ENCODE measurements at regions not wholly inside any gene's neighbourhood (a gene's known extent, or its start where the extent isn't known, plus 50 kb on each side); places are given as distances from the start of the nearest gene placed in this dataset.

DNA sequence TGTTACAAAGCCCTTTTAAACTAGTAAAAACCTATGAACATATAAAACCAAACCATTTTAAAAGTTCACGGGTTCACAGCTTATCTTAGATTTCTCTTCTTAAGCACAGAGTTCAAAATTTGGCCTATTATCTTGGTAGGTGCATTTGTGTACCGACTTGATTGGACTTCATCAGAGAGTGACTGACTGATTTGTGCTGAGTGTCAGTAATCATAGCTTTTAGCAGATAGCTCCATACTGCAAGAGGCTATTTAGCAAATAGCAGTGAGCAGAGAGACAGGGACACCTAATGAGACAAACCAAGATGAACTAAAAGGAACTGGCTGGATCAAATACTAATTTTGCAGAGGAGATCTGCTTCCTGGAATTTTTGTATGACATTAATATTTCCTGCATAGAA, 274.5 kb downstream of the PRR16 start:
- no peak overlapping the region for H3K27ac ChIP-seq
- DNase-seq (ENCODE audit: low spot score): no peak
- H3K4me3 ChIP-seq: no peak overlapping the region
- no peak for TF ChIP-seq CTCF (IDR thresholded peaks at IDR 0.05)

GRCh38 chr5:120740989-120741388, 276.9 kb downstream of the PRR16 start:
- Histone ChIP-seq H3K4me3 (no peak overlapping the region), H3K27ac (no peak overlapping the region)
- DNase-seq (ENCODE audit: low spot score): no peak
- TF ChIP-seq CTCF (IDR thresholded peaks at IDR 0.05): no peak

- no peak overlapping the region for H3K27ac ChIP-seq
- no peak for DNase-seq (ENCODE audit: low spot score)
- no peak overlapping the region for H3K4me3 ChIP-seq
- no peak for TF ChIP-seq CTCF (IDR thresholded peaks at IDR 0.05)
Observed at GRCh38 chr5:120748474-120748873, 284.4 kb downstream of the PRR16 start.

- no peak for DNase-seq (ENCODE audit: low spot score)
- H3K27ac ChIP-seq: no peak overlapping the region
- TF ChIP-seq CTCF (IDR thresholded peaks at IDR 0.05): no peak
- no peak overlapping the region for H3K4me3 ChIP-seq
Observed at GRCh38 chr5:120749737-120750136, 285.6 kb downstream of the PRR16 start.

DNA sequence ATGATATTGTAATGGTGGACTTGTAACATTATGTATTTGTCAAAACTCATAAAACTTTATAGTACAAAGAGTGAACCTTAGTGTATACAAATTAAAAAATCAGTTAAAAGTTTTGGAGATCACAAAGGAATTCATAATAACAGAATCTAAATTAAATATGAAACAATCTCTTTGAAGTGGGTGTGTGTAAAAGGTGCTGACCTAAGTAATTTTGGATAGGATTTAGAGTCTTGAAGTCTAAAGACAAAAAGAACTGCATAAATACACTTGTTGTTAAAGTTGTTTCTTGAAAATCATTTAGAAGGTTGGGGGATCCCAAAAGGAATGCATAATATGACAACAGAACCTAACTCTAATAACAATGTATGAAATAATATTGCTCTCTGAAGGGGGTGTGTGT, 295.5 kb downstream of the PRR16 start:
- no peak overlapping the region for H3K27ac ChIP-seq
- no peak for DNase-seq (ENCODE audit: low spot score)
- TF ChIP-seq CTCF (IDR thresholded peaks at IDR 0.05): no peak
- H3K4me3 ChIP-seq: no peak overlapping the region

GRCh38 chr5:120761986-120762385, 297.9 kb downstream of the PRR16 start:
- DNase-seq (ENCODE audit: low spot score): no peak

DNA sequence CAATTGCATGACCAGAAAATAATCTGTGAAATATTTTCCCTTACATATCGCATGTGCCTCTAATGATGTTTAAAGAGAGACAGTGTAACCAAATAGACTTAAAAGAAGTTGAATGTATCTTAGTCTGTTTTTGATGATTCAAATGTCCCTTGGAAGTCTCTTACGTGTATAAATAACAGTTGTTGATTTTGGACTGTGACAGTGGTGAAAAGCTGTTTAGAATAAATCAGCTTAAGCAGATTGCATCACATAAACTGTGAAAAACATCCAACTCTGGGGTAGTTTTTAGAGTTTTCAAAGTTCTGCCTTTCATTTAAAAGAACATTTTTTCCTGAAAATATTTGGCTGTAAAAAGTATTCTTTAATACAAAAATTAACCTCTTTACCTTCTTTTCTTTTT, 301.1 kb downstream of the PRR16 start:
- H3K27ac ChIP-seq: no peak overlapping the region
- no peak for DNase-seq (ENCODE audit: low spot score)
- TF ChIP-seq CTCF (IDR thresholded peaks at IDR 0.05): no peak
- H3K4me3 ChIP-seq: no peak overlapping the region

More at GRCh38 chr5:120761986-120762385, 297.9 kb downstream of the PRR16 start:
- no peak for TF ChIP-seq CTCF (IDR thresholded peaks at IDR 0.05)
- no peak overlapping the region for H3K27ac ChIP-seq
- no peak overlapping the region for H3K4me3 ChIP-seq
